H9 (cell line): ENCODE measurements at regions not wholly inside any gene's neighbourhood (a gene's known extent, or its start where the extent isn't known, plus 50 kb on each side); places are given as distances from the start of the nearest gene placed in this dataset.

Experiments used
- DNase-seq: peaks from one replicate; pipeline ENCODE4 v3.0.0-alpha.2; 2017
- H2AFZ ChIP-seq: one replicate; pipeline ENCODE4 v1.6.1; 2013; ENCODE audit warnings: mild to moderate bottlenecking, low read length, control low read depth, moderate library complexity
- H2AK5ac ChIP-seq: 2 replicates; pipeline ENCODE4 v1.6.1; 2013; ENCODE audit warnings: low read length, control low read depth, mixed read lengths; ENCODE audit not compliant: insufficient read length
- H2BK120ac ChIP-seq: one replicate; pipeline ENCODE4 v1.6.1; 2013; ENCODE audit warnings: low read depth, mild to moderate bottlenecking, low read length, control low read depth, inconsistent platforms; ENCODE audit not compliant: poor library complexity, severe bottlenecking
- H2BK12ac ChIP-seq: 2 replicates; pipeline ENCODE4 v1.6.1; 2013; ENCODE audit warnings: low read length, control low read depth, mixed read lengths, low read depth; ENCODE audit not compliant: insufficient read length
- H2BK15ac ChIP-seq: 2 replicates; pipeline ENCODE4 v1.6.1; 2013; ENCODE audit warnings: low read depth, low read length, control low read depth
- H2BK20ac ChIP-seq: one replicate; pipeline ENCODE4 v1.6.1; 2013; ENCODE audit warnings: low read depth, mild to moderate bottlenecking, low read length, control low read depth, inconsistent platforms; ENCODE audit not compliant: poor library complexity, severe bottlenecking
- H2BK5ac ChIP-seq: 2 replicates; pipeline ENCODE4 v1.6.1; 2013; ENCODE audit warnings: low read length, control low read depth, mixed read lengths; ENCODE audit not compliant: insufficient read length
- H3K14ac ChIP-seq: 2 replicates; pipeline ENCODE4 v1.6.1; 2013; ENCODE audit warnings: low read length, control low read depth; ENCODE audit not compliant: insufficient read depth
- H3K18ac ChIP-seq: 2 replicates; pipeline ENCODE4 v1.6.1; 2013; ENCODE audit warnings: low read depth, mild to moderate bottlenecking, mixed read lengths, low read length, control low read depth; ENCODE audit not compliant: insufficient read length
- H3K23ac ChIP-seq: 2 replicates; pipeline ENCODE4 v1.6.1; 2013; ENCODE audit warnings: low read length, control low read depth, mixed read lengths, low read depth; ENCODE audit not compliant: insufficient read length
- H3K23me2 ChIP-seq: 2 replicates; pipeline ENCODE4 v1.6.1; 2013; ENCODE audit warnings: low read depth, mild to moderate bottlenecking, mixed read lengths, low read length, control low read depth; ENCODE audit not compliant: insufficient read length, poor library complexity, severe bottlenecking
- H3K27ac ChIP-seq: 2 replicates; pipeline ENCODE4 v1.5.1; 2013; ENCODE audit warnings: low read length, control low read depth, mixed read lengths, low read depth; ENCODE audit not compliant: insufficient read length
- H3K27me3 ChIP-seq: 2 replicates; pipeline ENCODE4 v1.6.1; 2013; ENCODE audit warnings: low read length, control low read depth, inconsistent platforms; ENCODE audit not compliant: insufficient read depth
- H3K4ac ChIP-seq: 2 replicates; pipeline ENCODE4 v1.6.1; 2013; ENCODE audit warnings: low read depth, mild to moderate bottlenecking, control low read depth, inconsistent platforms, low read length, moderate library complexity
- H3K4me1 ChIP-seq: 2 replicates; pipeline ENCODE4 v1.6.1; 2013; ENCODE audit warnings: low read length, control low read depth, inconsistent platforms; ENCODE audit not compliant: insufficient read depth
- H3K4me2 ChIP-seq: 2 replicates; pipeline ENCODE4 v1.6.1; 2013; ENCODE audit warnings: low read length, control low read depth, mixed read lengths; ENCODE audit not compliant: insufficient read length, insufficient read depth
- H3K56ac ChIP-seq: 2 replicates; pipeline ENCODE4 v1.6.1; 2013; ENCODE audit warnings: low read depth, mild to moderate bottlenecking, mixed read lengths, low read length, control low read depth; ENCODE audit not compliant: insufficient read length
- H3K79me1 ChIP-seq: 2 replicates; pipeline ENCODE4 v1.6.1; 2013; ENCODE audit warnings: low read depth, mild to moderate bottlenecking, moderate library complexity, low read length, control low read depth, inconsistent platforms; ENCODE audit not compliant: insufficient read depth, poor library complexity, severe bottlenecking
- H3K79me2 ChIP-seq: 2 replicates; pipeline ENCODE4 v1.6.1; 2013; ENCODE audit warnings: low read length, control low read depth, inconsistent platforms; ENCODE audit not compliant: insufficient read depth
- H3K9ac ChIP-seq: 2 replicates; pipeline ENCODE4 v1.6.1; 2013; ENCODE audit warnings: low read length, control low read depth, mixed read lengths; ENCODE audit not compliant: insufficient read length; ENCODE audit errors: extremely low read depth
- H3K9me3 ChIP-seq: one replicate; pipeline ENCODE4 v1.6.1; 2013; ENCODE audit warnings: low read depth, low read length, inconsistent platforms; ENCODE audit not compliant: control insufficient read depth
- H3T11ph ChIP-seq: one replicate; pipeline ENCODE4 v1.6.1; 2013; ENCODE audit warnings: mild to moderate bottlenecking, low read length, control low read depth, inconsistent platforms
- H4K20me1 ChIP-seq: one replicate; pipeline ENCODE4 v1.6.1; 2013; ENCODE audit not compliant: control insufficient read depth, insufficient read length, insufficient read depth
- H4K5ac ChIP-seq: 2 replicates; pipeline ENCODE4 v1.6.1; 2013; ENCODE audit warnings: low read depth, mild to moderate bottlenecking, mixed read lengths, low read length, control low read depth; ENCODE audit not compliant: insufficient read length
- H4K8ac ChIP-seq: replicated peaks from 2 replicates; pipeline ENCODE4 v1.6.1; 2013; ENCODE audit warnings: low read length, control low read depth, mixed read lengths, low read depth; ENCODE audit not compliant: insufficient read length
- H4K91ac ChIP-seq: 2 replicates; pipeline ENCODE4 v1.6.1; 2013; ENCODE audit warnings: low read depth, mild to moderate bottlenecking, moderate library complexity, mixed read lengths, low read length, control low read depth; ENCODE audit not compliant: insufficient read length
- H3K27ac Mint-ChIP-seq, 3 experiments: 2 replicates in 2 of 3; 3 replicates in 1 of 3; pipeline ENCODE4 v1.8.0; 2020 to 2021; ENCODE audit warnings: mixed read lengths in 3 of 3, mild to moderate bottlenecking in 1 of 3, moderate library complexity in 1 of 3
- H3K27me3 Mint-ChIP-seq: 2 replicates; pipeline ENCODE4 v1.8.0; 2021; ENCODE audit warnings: low read depth, mild to moderate bottlenecking, moderate library complexity, mixed read lengths
- H3K36me3 Mint-ChIP-seq, 3 experiments: 2 replicates in 2 of 3; 3 replicates in 1 of 3; pipeline ENCODE4 v1.8.0; 2020 to 2021; ENCODE audit warnings: low read depth in 3 of 3, mixed read lengths in 3 of 3; ENCODE audit not compliant: insufficient read depth in 1 of 3
- H3K4me1 Mint-ChIP-seq, 2 experiments: 2 replicates each; pipeline ENCODE4 v1.8.0; 2020; ENCODE audit warnings: mixed read lengths in 2 of 2
- H3K4me3 Mint-ChIP-seq, 2 experiments: 2 replicates in 1 of 2; 3 replicates in 1 of 2; pipeline ENCODE4 v1.8.0; 2020 to 2021; ENCODE audit warnings: mild to moderate bottlenecking in 2 of 2, mixed read lengths in 2 of 2, moderate library complexity in 1 of 2
- H3K9me3 Mint-ChIP-seq, 2 experiments: 2 replicates in 1 of 2; 3 replicates in 1 of 2; pipeline ENCODE4 v1.8.0; 2020; ENCODE audit warnings: mild to moderate bottlenecking in 2 of 2, mixed read lengths in 2 of 2, moderate library complexity in 1 of 2
- CTCF ChIP-seq: fragments of 200-600 bp; sonication (generic); conservative IDR thresholded peaks from 3 replicates; pipeline ENCODE4 v1.8.0; 2021; ENCODE audit warnings: antibody characterized with exemption, mild to moderate bottlenecking
- WGBS: extraction: QIAGEN DNeasy Blood & Tissue Kit; methylation state at CpG from one replicate; pipeline ENCODE4 v1.1.7; 2013; ENCODE audit warnings: missing lambda C conversion rate, low lambda C conversion rate, mixed read lengths; ENCODE audit not compliant: insufficient read length; ENCODE audit errors: extremely low coverage; 5-methylcytosine and 5-hydroxymethylcytosine counted together

- Histone ChIP-seq H3K14ac (no peak overlapping the region), H3K4me2 (no peak overlapping the region), H3K4me1 (no peaks in the 10 kb centered on the region), H2AK5ac (no peak overlapping the region), H3K9me3 (peaks cover 22% of the 10 kb centered on the region), H3K23me2 (no peaks in the 10 kb centered on the region), H3K4ac (no peak overlapping the region), H3K56ac (no peak overlapping the region), H2BK20ac (no peak overlapping the region), H3K27me3 (no peaks in the 10 kb centered on the region), H3K23ac (no peak overlapping the region), H4K91ac (no peak overlapping the region), H3T11ph (no peak overlapping the region), H2BK120ac (no peak overlapping the region), H3K27ac (no peak overlapping the region), H3K18ac (no peak overlapping the region), H2BK5ac (no peak overlapping the region), H3K79me1 (no peaks in the 10 kb centered on the region), H4K20me1 (no peaks in the 10 kb centered on the region), H2AFZ (no peak overlapping the region), H3K9ac (no peak overlapping the region), H4K8ac (no peak overlapping the region), H3K79me2 (no peaks in the 10 kb centered on the region), H4K5ac (no peak overlapping the region), H2BK12ac (no peak overlapping the region), H2BK15ac (no peak overlapping the region)
- DNase-seq, result no peak
- H3K4me3 Mint-ChIP-seq, result no peak overlapping the region
- no CpG with 5 or more reads among the region's 2 CpGs for WGBS
- no peak for TF ChIP-seq CTCF
- H3K9me3 Mint-ChIP-seq, result peaks cover 71 to 77% of the 10 kb centered on the region in 2 experiments
- H3K27me3 Mint-ChIP-seq, result peaks cover 3% of the 10 kb centered on the region; the same call in 1 of the 2 replicates
- no peaks in the 10 kb centered on the region; a peak in 2 of 7 replicates for H3K36me3 Mint-ChIP-seq
- H3K4me1 Mint-ChIP-seq, result no peaks in the 10 kb centered on the region
- H3K27ac Mint-ChIP-seq, result no peak overlapping the region
Observed at GRCh38 chrX:54866609-54867008, 54.0 kb upstream of the TRO start.
